Pulmonary artery endothelial cell (primary cell): ENCODE measurements at regions not wholly inside any gene's neighbourhood (a gene's known extent, or its start where the extent isn't known, plus 50 kb on each side); places are given as distances from the start of the nearest gene placed in this dataset.
"Not testable (repeated sequence)": the region's sequence is repeated elsewhere in the genome, so short reads cannot be mapped to it uniquely, and the experiment has no call there.

Source experiments
- DNase-seq: peaks from one replicate; pipeline ENCODE4 v3.0.0-alpha.2; 2011; ENCODE audit warnings: low read depth, low spot score

GRCh38 chr16:87216841-87217275 lies 100.3 kb downstream of the C16orf95 start:
- DNase-seq, result no peak

GRCh38 chr16:87217802-87218201 lies 99.4 kb downstream of the C16orf95 start:
- DNase-seq, result not testable (repeated sequence)

- no peak for DNase-seq
These were observed 98.7 kb downstream of the C16orf95 start for GRCh38 chr16:87218281-87219055.

GRCh38 chr16:87219287-87219909 lies 97.8 kb downstream of the C16orf95 start:
- no peak for DNase-seq

- DNase-seq, result no peak
These were observed 95.6 kb downstream of the C16orf95 start for GRCh38 chr16:87221633-87222032.

GRCh38 chr16:87222335-87222734 lies 94.9 kb downstream of the C16orf95 start:
- DNase-seq, result no peak

GRCh38 chr16:87223656-87224248 lies 93.4 kb downstream of the C16orf95 start:
- DNase-seq, result no peak

GRCh38 chr16:87226926-87227295 lies 90.3 kb downstream of the C16orf95 start:
- no peak for DNase-seq

GRCh38 chr16:87227296-87227951 lies 89.8 kb downstream of the C16orf95 start:
- no peak for DNase-seq

GRCh38 chr16:87228363-87228762 lies 88.8 kb downstream of the C16orf95 start:
- no peak for DNase-seq

GRCh38 chr16:87229230-87230188 lies 87.7 kb downstream of the C16orf95 start:
- DNase-seq, result no peak

- no peak for DNase-seq
These were observed 86.6 kb downstream of the C16orf95 start for GRCh38 chr16:87230571-87230970.

- no peak for DNase-seq
These were observed 85.9 kb downstream of the C16orf95 start for GRCh38 chr16:87231295-87231694.

GRCh38 chr16:87231911-87232310 lies 85.3 kb downstream of the C16orf95 start:
- no peak for DNase-seq

GRCh38 chr16:87233928-87234327 lies 83.3 kb downstream of the C16orf95 start:
- DNase-seq, result no peak

- no peak for DNase-seq
These were observed 82.6 kb downstream of the C16orf95 start for GRCh38 chr16:87234601-87235000.

- DNase-seq, result no peak
These were observed 81.2 kb downstream of the C16orf95 start for GRCh38 chr16:87235810-87236515.

- DNase-seq, result no peak
These were observed 80.6 kb downstream of the C16orf95 start for GRCh38 chr16:87236516-87237115.

- DNase-seq, result no peak
These were observed 78.9 kb downstream of the C16orf95 start for GRCh38 chr16:87238361-87238715.

- DNase-seq, result no peak
These were observed 77.6 kb downstream of the C16orf95 start for GRCh38 chr16:87239545-87239944.
